ENCODE measurements at regions not wholly inside any gene's neighbourhood (a gene's known extent, or its start where the extent isn't known, plus 50 kb on each side); places are given as distances from the start of the nearest gene placed in this dataset.

GRCh38 chr16:55408661-55409060, 70.3 kb upstream of the MMP2 start:
- Histone ChIP-seq H3K4me2 (ENCODE audit: insufficient read depth, low read length) (no peak overlapping the region), H3K27ac (ENCODE audit: extremely low read depth, low read depth, low read length) (no peak overlapping the region), H3K9ac (ENCODE audit: insufficient read depth in 1 of 2, low read depth in 2 of 2, low read length in 2 of 2) (no peak overlapping the region), H3K36me3 (ENCODE audit: control insufficient read depth, insufficient read depth, low read length) (no peaks in the 10 kb centered on the region), H3K4me1 (replicated peaks in 1 of 2; ENCODE audit: control insufficient read depth in 2 of 2, insufficient read depth in 2 of 2, low read length in 2 of 2) (no peaks in the 10 kb centered on the region), H2AFZ (ENCODE audit: low read depth, low read length) (no peak overlapping the region), H3K27me3 (ENCODE audit: control insufficient read depth in 2 of 2, insufficient read depth in 2 of 2, low read length in 2 of 2) (no peaks in the 10 kb centered on the region; a peak in 1 of 5 replicates), H3K4me3 (no peak overlapping the region), H3K79me2 (ENCODE audit: control insufficient read depth, insufficient read depth, low read length) (no peaks in the 10 kb centered on the region), H3K9me3 (replicated peaks; ENCODE audit: control insufficient read depth, insufficient read depth, low read depth, low read length) (no peaks in the 10 kb centered on the region), H4K20me1 (replicated peaks; ENCODE audit: control insufficient read depth, insufficient read depth, low read length) (no peaks in the 10 kb centered on the region), H3K9me1 (ENCODE audit: control insufficient read depth, insufficient read depth, low read length) (no peaks in the 10 kb centered on the region)
- ChIA-PET CTCF (ENCODE audit: low intra/inter-chr PET ratio) (no interaction called here), POLR2A (interaction anchor here (1.1 to 2.0 kb wide), 4 partner anchors 9 to 17 kb away, joined by 3 to 6 read pairs (median 4); no protein-coding TSS in a partner anchor)
- DNase-seq (ENCODE audit: extremely low read depth in 1 of 4, low spot score in 3 of 4) (no peak), FAIRE-seq (no peak), ATAC-seq (no peak)
- intact Hi-C loops (cut with micrococcal nuclease) (no loop called here), in situ Hi-C loops (cut with MboI) (no loop called here)
- 0% methylated on average over 6 of the region's 6 CpGs for WGBS (ENCODE audit: insufficient coverage, low coverage, missing lambda C conversion rate)
- no TSS peak for BruUV-seq (replicated peaks)
- TF ChIP-seq GTF2F1 (IDR thresholded peaks at IDR 0.05; ENCODE audit: low read depth, low read length) (no peak), RBBP5 (IDR thresholded peaks at IDR 0.05; ENCODE audit: borderline replicate concordance, insufficient read depth, low read length, poor library complexity, severe bottlenecking) (no peak), RFX5 (IDR thresholded peaks at IDR 0.05; ENCODE audit: low read depth, low read length) (no peak)

DNA sequence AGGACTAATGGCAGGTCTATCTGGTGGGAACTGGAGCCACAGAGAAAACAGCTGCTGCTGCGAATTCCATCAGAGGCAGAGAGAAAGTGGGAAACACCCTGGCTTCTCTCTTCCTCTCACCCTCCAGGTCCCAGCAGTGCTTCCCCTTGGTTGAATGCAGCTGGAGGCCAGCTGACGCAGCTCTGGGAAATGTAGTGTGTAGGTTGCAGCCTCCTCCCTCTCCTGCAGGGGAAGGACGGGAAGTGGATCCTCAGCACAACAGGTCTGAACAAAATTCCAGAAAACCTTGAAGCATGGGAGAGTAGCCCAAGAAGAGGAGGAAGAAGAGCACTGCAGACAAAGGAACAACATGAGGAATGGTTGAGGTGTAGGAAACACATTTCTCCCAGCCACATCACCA, 67.8 kb upstream of the MMP2 start:
- no peaks in the 10 kb centered on the region for H3K9me3 ChIP-seq (replicated peaks; ENCODE audit: control insufficient read depth, insufficient read depth, low read depth, low read length)
- FAIRE-seq = no peak
- no peak overlapping the region for H2AFZ ChIP-seq (ENCODE audit: low read depth, low read length)
- H3K27ac ChIP-seq (ENCODE audit: extremely low read depth, low read depth, low read length) = no peak overlapping the region
- 0% methylated on average over 3 of the region's 3 CpGs for WGBS (ENCODE audit: insufficient coverage, low coverage, missing lambda C conversion rate)
- no peaks in the 10 kb centered on the region for H3K4me1 ChIP-seq (replicated peaks in 1 of 2; ENCODE audit: control insufficient read depth in 2 of 2, insufficient read depth in 2 of 2, low read length in 2 of 2)
- no peak for DNase-seq (ENCODE audit: extremely low read depth in 1 of 4, low spot score in 3 of 4)
- H4K20me1 ChIP-seq (replicated peaks; ENCODE audit: control insufficient read depth, insufficient read depth, low read length) = no peaks in the 10 kb centered on the region
- no peak for ATAC-seq
- in situ Hi-C loops (cut with MboI) (no loop called here), intact Hi-C loops (cut with micrococcal nuclease) (no loop called here)
- H3K4me2 ChIP-seq (ENCODE audit: insufficient read depth, low read length) = no peak overlapping the region
- no peaks in the 10 kb centered on the region for H3K79me2 ChIP-seq (ENCODE audit: control insufficient read depth, insufficient read depth, low read length)
- no peaks in the 10 kb centered on the region for H3K9me1 ChIP-seq (ENCODE audit: control insufficient read depth, insufficient read depth, low read length)
- H3K36me3 ChIP-seq (ENCODE audit: control insufficient read depth, insufficient read depth, low read length) = no peaks in the 10 kb centered on the region
- BruUV-seq (replicated peaks) = no TSS peak
- no peak overlapping the region for H3K4me3 ChIP-seq
- no peak overlapping the region for H3K9ac ChIP-seq (ENCODE audit: insufficient read depth in 1 of 2, low read depth in 2 of 2, low read length in 2 of 2)
- CTCF ChIA-PET (ENCODE audit: low intra/inter-chr PET ratio) = no interaction called here
- H3K27me3 ChIP-seq (ENCODE audit: control insufficient read depth in 2 of 2, insufficient read depth in 2 of 2, low read length in 2 of 2) = no peaks in the 10 kb centered on the region; a peak in 1 of 5 replicates
- POLR2A ChIA-PET = no interaction called here
- no peak for TF ChIP-seq KHSRP (IDR thresholded peaks at IDR 0.05)
- TF ChIP-seq ATF6 (CRISPR knock-in tag; IDR thresholded peaks at IDR 0.05) = no peak
- TF ChIP-seq ZNF398 (CRISPR knock-in tag; IDR thresholded peaks at IDR 0.05) = no peak
- TF ChIP-seq PHB2 (IDR thresholded peaks at IDR 0.05; ENCODE audit: low read depth) = no peak
- no peak for TF ChIP-seq MEIS2 (IDR thresholded peaks at IDR 0.05; ENCODE audit: partially characterized antibody)
- no peak for TF ChIP-seq ZNF644 (tag; IDR thresholded peaks at IDR 0.05; ENCODE audit: low read depth)
- TF ChIP-seq ZNF785 (CRISPR knock-in tag; IDR thresholded peaks at IDR 0.05) = no peak
- TF ChIP-seq, protein P1, sequence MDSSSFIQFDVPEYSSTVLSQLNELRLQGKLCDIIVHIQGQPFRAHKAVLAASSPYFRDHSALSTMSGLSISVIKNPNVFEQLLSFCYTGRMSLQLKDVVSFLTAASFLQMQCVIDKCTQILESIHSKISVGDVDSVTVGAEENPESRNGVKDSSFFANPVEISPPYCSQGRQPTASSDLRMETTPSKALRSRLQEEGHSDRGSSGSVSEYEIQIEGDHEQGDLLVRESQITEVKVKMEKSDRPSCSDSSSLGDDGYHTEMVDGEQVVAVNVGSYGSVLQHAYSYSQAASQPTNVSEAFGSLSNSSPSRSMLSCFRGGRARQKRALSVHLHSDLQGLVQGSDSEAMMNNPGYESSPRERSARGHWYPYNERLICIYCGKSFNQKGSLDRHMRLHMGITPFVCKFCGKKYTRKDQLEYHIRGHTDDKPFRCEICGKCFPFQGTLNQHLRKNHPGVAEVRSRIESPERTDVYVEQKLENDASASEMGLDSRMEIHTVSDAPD (CRISPR knock-in tag; IDR thresholded peaks at IDR 0.05) = no peak
